ENCODE measurements at regions not wholly inside any gene's neighbourhood (a gene's known extent, or its start where the extent isn't known, plus 50 kb on each side); places are given as distances from the start of the nearest gene placed in this dataset.

- no peak overlapping the region for H3K4me3 ChIP-seq (ENCODE audit: low read depth, low read length)
- DNase-seq (ENCODE audit: low read depth) = no peak
- TF ChIP-seq CTCF (IDR thresholded peaks at IDR 0.05; ENCODE audit: insufficient read depth, low read depth, low read length) = no peak
Observed at GRCh38 chr7:153446490-153446889, 605.7 kb upstream of the DPP6 start.

- no peak for DNase-seq (ENCODE audit: low read depth)
- no peak overlapping the region for H3K4me3 ChIP-seq (ENCODE audit: low read depth, low read length)
- no peak for TF ChIP-seq CTCF (IDR thresholded peaks at IDR 0.05; ENCODE audit: insufficient read depth, low read depth, low read length)
Observed at GRCh38 chr7:153447011-153447410, 605.2 kb upstream of the DPP6 start.

- H3K4me3 ChIP-seq (ENCODE audit: low read depth, low read length) = no peak overlapping the region
- DNase-seq (ENCODE audit: low read depth) = no peak
- no peak for TF ChIP-seq CTCF (IDR thresholded peaks at IDR 0.05; ENCODE audit: insufficient read depth, low read depth, low read length)
Observed at GRCh38 chr7:153452661-153453060, 599.5 kb upstream of the DPP6 start.

GRCh38 chr7:153454306-153454705 is 597.9 kb upstream of the DPP6 start:
- TF ChIP-seq CTCF (IDR thresholded peaks at IDR 0.05; ENCODE audit: insufficient read depth, low read depth, low read length) = no peak
- no peak for DNase-seq (ENCODE audit: low read depth)
- H3K4me3 ChIP-seq (ENCODE audit: low read depth, low read length) = no peak overlapping the region

GRCh38 chr7:153457746-153458145 is 594.5 kb upstream of the DPP6 start:
- no peak for TF ChIP-seq CTCF (IDR thresholded peaks at IDR 0.05; ENCODE audit: insufficient read depth, low read depth, low read length)
- DNase-seq (ENCODE audit: low read depth) = no peak
- H3K4me3 ChIP-seq (ENCODE audit: low read depth, low read length) = no peak overlapping the region

- H3K4me3 ChIP-seq (ENCODE audit: low read depth, low read length) = no peak overlapping the region
- TF ChIP-seq CTCF (IDR thresholded peaks at IDR 0.05; ENCODE audit: insufficient read depth, low read depth, low read length) = no peak
- DNase-seq (ENCODE audit: low read depth) = no peak
Observed at GRCh38 chr7:153470004-153470671, 582.1 kb upstream of the DPP6 start.

- TF ChIP-seq CTCF (IDR thresholded peaks at IDR 0.05; ENCODE audit: insufficient read depth, low read depth, low read length) = no peak
Observed at GRCh38 chr7:153472516-153472915, 579.7 kb upstream of the DPP6 start.

More at GRCh38 chr7:153472516-153472915, 579.7 kb upstream of the DPP6 start:
- DNase-seq (ENCODE audit: low read depth) = no peak
- H3K4me3 ChIP-seq (ENCODE audit: low read depth, low read length) = no peak overlapping the region
